GM23338 (cell line): ENCODE measurements at regions not wholly inside any gene's neighbourhood (a gene's known extent, or its start where the extent isn't known, plus 50 kb on each side); places are given as distances from the start of the nearest gene placed in this dataset.

Experiments
- ATAC-seq: fragments of 200-7000 bp; cut with Tn5 transposase; 3 replicates; pipeline ENCODE4 v1.9.1; 2020
- DNase-seq: peaks from one replicate; pipeline ENCODE4 v3.0.0-alpha.2; 2015; ENCODE audit warnings: low spot score
- H2AFZ ChIP-seq: fragments of 200-600 bp; sonication (generic); 2 replicates; pipeline ENCODE4 v1.8.0; 2016; ENCODE audit warnings: antibody characterized with exemption, mild to moderate bottlenecking, moderate library complexity
- H3F3A ChIP-seq: fragments of 200-600 bp; sonication (generic); replicated peaks from 2 replicates; pipeline ENCODE4 v1.8.0; 2017; ENCODE audit warnings: antibody characterized with exemption, mixed run types, low read depth
- H3K27ac ChIP-seq: fragments of 200-600 bp; sonication (generic); 2 replicates; pipeline ENCODE4 v1.6.1; 2016; ENCODE audit warnings: low read depth
- H3K27me3 ChIP-seq: fragments of 200-600 bp; sonication (generic); 2 replicates; pipeline ENCODE4 v1.8.0; 2016; ENCODE audit warnings: mild to moderate bottlenecking, mixed run types, moderate library complexity; ENCODE audit not compliant: insufficient read depth
- H3K36me3 ChIP-seq: fragments of 200-600 bp; sonication (generic); 2 replicates; pipeline ENCODE4 v1.8.0; 2016; ENCODE audit warnings: mild to moderate bottlenecking; ENCODE audit not compliant: insufficient read depth
- H3K4me1 ChIP-seq: fragments of 200-600 bp; sonication (generic); 2 replicates; pipeline ENCODE4 v1.8.0; 2016; ENCODE audit warnings: mild to moderate bottlenecking, moderate library complexity; ENCODE audit not compliant: insufficient read depth
- H3K4me2 ChIP-seq: fragments of 200-600 bp; sonication (generic); 2 replicates; pipeline ENCODE4 v1.7.1; 2017; ENCODE audit warnings: mixed run types
- H3K4me3 ChIP-seq: fragments of 200-600 bp; sonication (generic); 2 replicates; pipeline ENCODE4 v1.6.1; 2016; ENCODE audit warnings: mixed run types
- H3K79me2 ChIP-seq: fragments of 200-600 bp; sonication (generic); replicated peaks from 2 replicates; pipeline ENCODE4 v1.8.0; 2017; ENCODE audit warnings: mild to moderate bottlenecking; ENCODE audit not compliant: insufficient read depth
- H3K9me2 ChIP-seq: fragments of 200-600 bp; sonication (generic); 2 replicates; pipeline ENCODE4 v1.8.0; 2017; ENCODE audit not compliant: insufficient read depth
- H4K20me1 ChIP-seq: fragments of 200-600 bp; sonication (generic); replicated peaks from 2 replicates; pipeline ENCODE4 v1.8.0; 2017; ENCODE audit warnings: mild to moderate bottlenecking; ENCODE audit not compliant: insufficient read depth
- H3K27ac Mint-ChIP-seq: 2 replicates; pipeline ENCODE4 v1.8.0; 2020; ENCODE audit warnings: inconsistent platforms, mild to moderate bottlenecking, moderate library complexity, mixed read lengths
- H3K27me3 Mint-ChIP-seq: 3 replicates; pipeline ENCODE4 v1.8.0; 2022; ENCODE audit warnings: low read depth, mild to moderate bottlenecking, moderate library complexity, mixed read lengths, inconsistent platforms; ENCODE audit not compliant: insufficient read depth, poor library complexity
- H3K36me3 Mint-ChIP-seq: 3 replicates; pipeline ENCODE4 v1.8.0; 2021; ENCODE audit warnings: low read depth, mild to moderate bottlenecking, inconsistent platforms, moderate library complexity, mixed read lengths
- H3K4me1 Mint-ChIP-seq: 3 replicates; pipeline ENCODE4 v1.8.0; 2020; ENCODE audit warnings: mild to moderate bottlenecking, inconsistent platforms, mixed read lengths
- H3K4me3 Mint-ChIP-seq: 3 replicates; pipeline ENCODE4 v1.8.0; 2021; ENCODE audit warnings: moderate library complexity, mild to moderate bottlenecking, inconsistent platforms, mixed read lengths
- H3K9me3 Mint-ChIP-seq: 3 replicates; pipeline ENCODE4 v1.8.0; 2020; ENCODE audit warnings: moderate library complexity, mild to moderate bottlenecking, inconsistent platforms, mixed read lengths
- CREB1 ChIP-seq: fragments of 250-450 bp; sonication (Bioruptor Pico); IDR thresholded peaks from 2 replicates; pipeline ENCODE4 v1.5.0; 2020; ENCODE audit warnings: low read depth, mild to moderate bottlenecking, moderate library complexity
- EZH2phosphoT487 ChIP-seq: fragments of 200-600 bp; sonication (generic); IDR thresholded peaks from one replicate; pipeline ENCODE4 v1.8.1; 2018; ENCODE audit warnings: antibody characterized with exemption; ENCODE audit not compliant: unreplicated experiment
- JUNB ChIP-seq: IDR thresholded peaks from one replicate; pipeline ENCODE4 v1.6.1; 2016; ENCODE audit warnings: antibody characterized with exemption; ENCODE audit not compliant: unreplicated experiment
- NANOG ChIP-seq: IDR thresholded peaks from 2 replicates; pipeline ENCODE4 v1.6.1; 2016; ENCODE audit warnings: antibody characterized with exemption, borderline replicate concordance
- POLR2AphosphoS5 ChIP-seq: IDR thresholded peaks from 2 replicates; pipeline ENCODE4 v1.6.1; 2016; ENCODE audit warnings: antibody characterized with exemption, low read depth
- STAT1 ChIP-seq: IDR thresholded peaks from one replicate; pipeline ENCODE4 v1.6.1; 2016; ENCODE audit warnings: antibody characterized with exemption; ENCODE audit not compliant: unreplicated experiment
- ZNF114 ChIP-seq: fragments of 250-450 bp; sonication (Bioruptor Pico); IDR thresholded peaks from 2 replicates; pipeline ENCODE4 v1.5.0; 2020; ENCODE audit warnings: mild to moderate bottlenecking, moderate library complexity
- ZNF331 ChIP-seq: fragments of 250-450 bp; sonication (Bioruptor Pico); IDR thresholded peaks from 2 replicates; pipeline ENCODE4 v1.5.0; 2020; ENCODE audit warnings: low read depth, mild to moderate bottlenecking, moderate library complexity
- TF ChIP-seq, protein P1 (sequence below): IDR thresholded peaks from one replicate; pipeline ENCODE4 v1.6.1; 2018; ENCODE audit warnings: antibody characterized with exemption; ENCODE audit not compliant: unreplicated experiment
- TF ChIP-seq, protein P2 (sequence below): IDR thresholded peaks from 2 replicates; pipeline ENCODE4 v1.6.1; 2016; ENCODE audit warnings: antibody characterized with exemption
- TF ChIP-seq, protein P3 (sequence below), 2 experiments: fragments of 200-600 bp in 1 of 2; sonication (generic) in 1 of 2; conservative IDR thresholded peaks; 2 replicates each; pipeline versions ENCODE4 v1.5.1 to v1.6.1; 2016 to 2017; ENCODE audit warnings: antibody characterized with exemption in 2 of 2, low read depth in 2 of 2, mild to moderate bottlenecking in 2 of 2, moderate library complexity in 1 of 2

DNA sequence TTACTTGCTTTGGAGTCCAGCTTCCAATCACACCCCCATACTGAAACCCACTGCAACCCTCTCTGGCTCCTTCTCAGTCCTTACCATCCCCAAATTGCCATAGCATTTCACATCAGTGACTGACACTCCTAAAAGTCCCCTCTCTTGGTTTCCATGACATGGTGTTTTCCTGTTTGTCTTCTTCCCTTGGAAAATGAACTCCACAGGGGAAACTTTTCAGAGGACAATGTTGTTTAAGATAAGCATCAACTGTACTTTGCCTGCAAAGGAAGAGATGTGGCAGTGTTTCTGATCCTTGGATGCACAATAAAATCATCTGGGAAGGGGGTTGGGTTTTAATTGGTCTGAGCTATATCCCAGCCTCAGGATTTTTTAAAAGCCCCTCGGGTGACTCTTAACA, 214.9 kb downstream of the HACE1 start (continued):
- no peak for TF ChIP-seq NANOG

- H3K4me2 ChIP-seq = no peak overlapping the region
- TF ChIP-seq ZNF114 (CRISPR knock-in tag) = no peak
- TF ChIP-seq, protein P1, sequence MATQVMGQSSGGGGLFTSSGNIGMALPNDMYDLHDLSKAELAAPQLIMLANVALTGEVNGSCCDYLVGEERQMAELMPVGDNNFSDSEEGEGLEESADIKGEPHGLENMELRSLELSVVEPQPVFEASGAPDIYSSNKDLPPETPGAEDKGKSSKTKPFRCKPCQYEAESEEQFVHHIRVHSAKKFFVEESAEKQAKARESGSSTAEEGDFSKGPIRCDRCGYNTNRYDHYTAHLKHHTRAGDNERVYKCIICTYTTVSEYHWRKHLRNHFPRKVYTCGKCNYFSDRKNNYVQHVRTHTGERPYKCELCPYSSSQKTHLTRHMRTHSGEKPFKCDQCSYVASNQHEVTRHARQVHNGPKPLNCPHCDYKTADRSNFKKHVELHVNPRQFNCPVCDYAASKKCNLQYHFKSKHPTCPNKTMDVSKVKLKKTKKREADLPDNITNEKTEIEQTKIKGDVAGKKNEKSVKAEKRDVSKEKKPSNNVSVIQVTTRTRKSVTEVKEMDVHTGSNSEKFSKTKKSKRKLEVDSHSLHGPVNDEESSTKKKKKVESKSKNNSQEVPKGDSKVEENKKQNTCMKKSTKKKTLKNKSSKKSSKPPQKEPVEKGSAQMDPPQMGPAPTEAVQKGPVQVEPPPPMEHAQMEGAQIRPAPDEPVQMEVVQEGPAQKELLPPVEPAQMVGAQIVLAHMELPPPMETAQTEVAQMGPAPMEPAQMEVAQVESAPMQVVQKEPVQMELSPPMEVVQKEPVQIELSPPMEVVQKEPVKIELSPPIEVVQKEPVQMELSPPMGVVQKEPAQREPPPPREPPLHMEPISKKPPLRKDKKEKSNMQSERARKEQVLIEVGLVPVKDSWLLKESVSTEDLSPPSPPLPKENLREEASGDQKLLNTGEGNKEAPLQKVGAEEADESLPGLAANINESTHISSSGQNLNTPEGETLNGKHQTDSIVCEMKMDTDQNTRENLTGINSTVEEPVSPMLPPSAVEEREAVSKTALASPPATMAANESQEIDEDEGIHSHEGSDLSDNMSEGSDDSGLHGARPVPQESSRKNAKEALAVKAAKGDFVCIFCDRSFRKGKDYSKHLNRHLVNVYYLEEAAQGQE = no peak
- no peak for TF ChIP-seq POLR2AphosphoS5
- no peaks in the 10 kb centered on the region for H3K79me2 ChIP-seq
- H3K9me2 ChIP-seq = no peaks in the 10 kb centered on the region
- no peaks in the 10 kb centered on the region for H4K20me1 ChIP-seq
- no peak for DNase-seq
- no peak overlapping the region for H3K4me3 ChIP-seq
- Mint-ChIP-seq H3K4me1 (peaks cover 4% of the 10 kb centered on the region; the same call in 2 of the 3 replicates), H3K9me3 (no peaks in the 10 kb centered on the region), H3K36me3 (no peaks in the 10 kb centered on the region), H3K27ac (no peak overlapping the region), H3K27me3 (no peaks in the 10 kb centered on the region), H3K4me3 (no peak overlapping the region)
- H3K4me1 ChIP-seq = 0 out of 2 replicates have a peak, but pooled peaks cover 1% of the 10 kb centered on the region
- H3K27me3 ChIP-seq = no peaks in the 10 kb centered on the region
- H3K36me3 ChIP-seq = no peaks in the 10 kb centered on the region
- H3F3A ChIP-seq = no peaks in the 10 kb centered on the region
- ATAC-seq = no peak
- H3K27ac ChIP-seq = no peak overlapping the region
- H2AFZ ChIP-seq = no peak overlapping the region
Measured at GRCh38 chr6:104642871-104643270, 216.8 kb downstream of the HACE1 start.

DNA sequence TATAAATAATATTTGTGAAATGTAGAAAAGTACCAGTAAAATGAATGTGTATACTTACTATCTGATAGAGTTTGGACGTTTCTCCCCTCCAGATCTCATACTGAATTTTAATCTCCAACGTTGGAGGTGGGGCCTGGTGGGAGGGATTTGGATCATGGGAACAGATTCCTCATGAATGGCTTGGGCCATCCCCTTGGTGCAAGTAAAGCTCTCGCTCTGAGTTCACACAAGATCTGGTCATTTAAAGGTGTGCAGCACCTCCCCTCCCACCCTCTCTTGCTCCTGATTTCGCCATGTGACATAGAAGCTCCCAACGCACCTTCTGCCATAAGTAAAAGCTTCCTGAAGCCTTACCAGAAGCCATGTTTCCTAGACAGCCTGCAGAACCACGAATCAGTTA, 219.0 kb downstream of the HACE1 start:
- Histone ChIP-seq H3K27ac (no peak overlapping the region), H3K36me3 (no peaks in the 10 kb centered on the region), H3K4me3 (no peak overlapping the region), H3K27me3 (no peaks in the 10 kb centered on the region), H3K4me2 (no peak overlapping the region), H3K9me2 (no peaks in the 10 kb centered on the region), H4K20me1 (no peaks in the 10 kb centered on the region), H3K79me2 (no peaks in the 10 kb centered on the region), H3K4me1 (no peaks in the 10 kb centered on the region), H3F3A (no peaks in the 10 kb centered on the region), H2AFZ (no peak overlapping the region)
- no peak for ATAC-seq
- DNase-seq = no peak
- H3K9me3 Mint-ChIP-seq = no peaks in the 10 kb centered on the region
- no peaks in the 10 kb centered on the region for H3K27me3 Mint-ChIP-seq
- H3K27ac Mint-ChIP-seq = no peak overlapping the region
- no peak overlapping the region for H3K4me3 Mint-ChIP-seq
- peaks cover 4% of the 10 kb centered on the region; the same call in 2 of the 3 replicates for H3K4me1 Mint-ChIP-seq
- H3K36me3 Mint-ChIP-seq = no peaks in the 10 kb centered on the region
- TF ChIP-seq, protein P1 = no peak
- TF ChIP-seq JUNB (no peak), ZNF331 (CRISPR knock-in tag) (no peak), CREB1 (CRISPR knock-in tag) (no peak), NANOG (no peak), ZNF114 (CRISPR knock-in tag) (no peak), STAT1 (no peak), POLR2AphosphoS5 (no peak), EZH2phosphoT487 (no peak)
- TF ChIP-seq, protein P2, sequence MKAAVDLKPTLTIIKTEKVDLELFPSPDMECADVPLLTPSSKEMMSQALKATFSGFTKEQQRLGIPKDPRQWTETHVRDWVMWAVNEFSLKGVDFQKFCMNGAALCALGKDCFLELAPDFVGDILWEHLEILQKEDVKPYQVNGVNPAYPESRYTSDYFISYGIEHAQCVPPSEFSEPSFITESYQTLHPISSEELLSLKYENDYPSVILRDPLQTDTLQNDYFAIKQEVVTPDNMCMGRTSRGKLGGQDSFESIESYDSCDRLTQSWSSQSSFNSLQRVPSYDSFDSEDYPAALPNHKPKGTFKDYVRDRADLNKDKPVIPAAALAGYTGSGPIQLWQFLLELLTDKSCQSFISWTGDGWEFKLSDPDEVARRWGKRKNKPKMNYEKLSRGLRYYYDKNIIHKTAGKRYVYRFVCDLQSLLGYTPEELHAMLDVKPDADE = no peak
- TF ChIP-seq, protein P3, sequence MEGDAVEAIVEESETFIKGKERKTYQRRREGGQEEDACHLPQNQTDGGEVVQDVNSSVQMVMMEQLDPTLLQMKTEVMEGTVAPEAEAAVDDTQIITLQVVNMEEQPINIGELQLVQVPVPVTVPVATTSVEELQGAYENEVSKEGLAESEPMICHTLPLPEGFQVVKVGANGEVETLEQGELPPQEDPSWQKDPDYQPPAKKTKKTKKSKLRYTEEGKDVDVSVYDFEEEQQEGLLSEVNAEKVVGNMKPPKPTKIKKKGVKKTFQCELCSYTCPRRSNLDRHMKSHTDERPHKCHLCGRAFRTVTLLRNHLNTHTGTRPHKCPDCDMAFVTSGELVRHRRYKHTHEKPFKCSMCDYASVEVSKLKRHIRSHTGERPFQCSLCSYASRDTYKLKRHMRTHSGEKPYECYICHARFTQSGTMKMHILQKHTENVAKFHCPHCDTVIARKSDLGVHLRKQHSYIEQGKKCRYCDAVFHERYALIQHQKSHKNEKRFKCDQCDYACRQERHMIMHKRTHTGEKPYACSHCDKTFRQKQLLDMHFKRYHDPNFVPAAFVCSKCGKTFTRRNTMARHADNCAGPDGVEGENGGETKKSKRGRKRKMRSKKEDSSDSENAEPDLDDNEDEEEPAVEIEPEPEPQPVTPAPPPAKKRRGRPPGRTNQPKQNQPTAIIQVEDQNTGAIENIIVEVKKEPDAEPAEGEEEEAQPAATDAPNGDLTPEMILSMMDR (conservative IDR thresholded peaks at IDR 0.05; ENCODE audit: low read depth in 2 of 2) = no peak
